HG02943 (cell line): ENCODE measurements at regions not wholly inside any gene's neighbourhood (a gene's known extent, or its start where the extent isn't known, plus 50 kb on each side); places are given as distances from the start of the nearest gene placed in this dataset.

Experiments used
- ATAC-seq: cut with Tn5 transposase; IDR thresholded peaks from one replicate; pipeline ENCODE4 v1.9.1; 2021; ENCODE audit warnings: mild to moderate bottlenecking, low read depth, moderate library complexity; ENCODE audit not compliant: unreplicated experiment

DNA sequence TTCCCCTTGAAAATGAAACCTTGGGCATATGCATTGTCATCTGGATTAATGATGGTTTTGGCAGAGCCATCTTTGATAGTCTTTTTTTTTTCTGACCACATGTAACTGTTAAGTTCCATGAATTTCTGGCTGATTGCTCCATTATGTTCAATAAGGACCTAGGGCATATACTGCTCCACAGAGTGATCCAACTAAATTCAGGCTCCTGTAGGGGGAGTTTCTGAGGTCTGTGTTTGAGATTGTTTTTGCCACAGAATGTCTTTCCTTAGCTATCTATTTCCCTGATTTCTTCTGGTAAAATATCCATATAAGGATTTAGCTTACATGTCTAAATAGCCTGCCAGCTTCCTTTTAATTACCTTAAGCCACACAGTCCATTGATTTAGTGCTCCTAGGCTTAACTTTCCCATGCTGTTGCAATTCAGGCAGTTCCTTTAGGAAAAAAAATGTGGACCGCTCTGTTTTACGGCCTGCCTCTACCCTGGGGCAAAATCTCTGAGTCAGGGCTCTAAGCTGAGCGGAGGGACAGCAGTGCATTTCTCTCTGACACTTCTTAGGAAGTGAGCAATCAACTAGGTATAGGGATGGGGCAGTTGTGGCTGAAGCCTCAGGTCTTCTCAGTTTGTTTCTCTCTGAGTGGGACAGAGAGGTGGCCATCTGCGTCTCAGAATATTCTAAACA is 796.2 kb downstream of the NR2F2 start:
- ATAC-seq = no peak

DNA sequence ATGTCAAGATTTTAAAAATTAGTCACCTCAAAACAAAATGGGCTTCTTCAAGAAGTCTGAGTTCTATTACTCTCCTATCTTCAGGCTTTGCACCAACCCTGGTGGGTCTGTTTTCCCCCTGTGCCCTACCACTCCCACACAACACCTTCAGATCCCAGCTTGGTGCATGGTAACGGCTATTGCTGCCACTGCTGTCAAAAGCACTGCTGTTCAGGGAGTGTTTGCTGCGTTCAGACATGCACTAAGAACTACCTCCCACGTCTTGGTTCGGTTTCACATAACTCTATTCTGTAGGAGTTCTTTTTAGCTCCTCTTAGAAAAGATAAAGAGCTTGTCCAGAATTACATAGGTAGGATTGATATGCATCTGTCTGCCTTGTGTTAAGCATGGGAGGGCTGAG is 799.2 kb downstream of the NR2F2 start:
- ATAC-seq = no peak

- no peak for ATAC-seq
These were observed 809.7 kb downstream of the NR2F2 start for GRCh38 chr15:97140216-97140615.

DNA sequence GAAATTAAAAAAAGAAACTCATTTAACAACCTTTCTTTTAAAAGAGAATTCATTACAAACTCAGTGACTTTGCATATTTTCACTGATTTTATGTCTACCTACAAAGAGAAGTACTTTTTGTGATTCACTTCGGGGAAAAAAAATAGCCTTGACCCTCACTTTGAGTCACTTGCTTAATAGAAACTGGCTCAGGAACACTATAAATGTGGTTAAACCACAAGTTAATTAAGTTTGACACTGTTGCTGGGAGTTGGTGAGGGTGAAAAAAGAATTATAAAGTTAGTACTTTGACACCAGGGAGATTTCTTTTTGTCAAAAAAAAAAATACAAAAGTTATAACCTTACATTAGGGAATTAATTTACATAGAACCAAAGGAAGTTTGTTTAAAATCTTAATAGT is 810.9 kb downstream of the NR2F2 start:
- no peak for ATAC-seq

- ATAC-seq = no peak
These were observed 811.4 kb downstream of the NR2F2 start for GRCh38 chr15:97141871-97142270.

GRCh38 chr15:97143592-97144376 is 813.3 kb downstream of the NR2F2 start:
- ATAC-seq = no peak

GRCh38 chr15:97144377-97144711 is 813.8 kb downstream of the NR2F2 start:
- ATAC-seq = no peak

GRCh38 chr15:97146929-97147870 is 813.3 kb upstream of the ARRDC4 start:
- no peak for ATAC-seq

DNA sequence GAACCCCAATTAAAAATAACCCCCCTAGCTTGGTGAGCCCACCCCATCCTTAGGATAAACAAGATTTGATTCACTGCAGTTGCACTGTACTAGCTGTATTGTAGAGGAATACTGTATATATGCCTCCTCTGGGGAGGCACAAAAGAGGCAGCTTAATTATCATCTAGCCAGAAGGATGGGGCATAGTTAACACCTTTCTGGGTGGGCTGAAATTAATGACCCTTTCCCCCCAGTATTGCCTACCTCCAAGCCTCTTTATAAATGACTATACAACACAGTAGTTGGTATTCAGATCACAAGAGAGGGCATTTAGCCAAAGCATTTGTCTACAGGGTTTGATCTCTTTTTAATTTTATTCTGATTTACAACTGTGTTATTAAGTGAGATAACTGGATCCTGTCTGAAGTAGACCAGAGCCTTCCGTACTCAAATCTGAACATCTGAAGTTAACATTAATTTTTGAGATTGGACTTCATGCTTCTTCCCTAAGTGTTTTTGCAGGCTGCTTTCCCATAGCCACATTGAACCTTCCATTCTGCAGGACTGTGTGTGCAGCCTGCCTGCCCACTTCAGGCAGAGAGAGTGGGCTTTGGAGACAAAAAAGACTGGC is 807.0 kb upstream of the ARRDC4 start:
- ATAC-seq = no peak

- no peak for ATAC-seq
These were observed 803.7 kb upstream of the ARRDC4 start for GRCh38 chr15:97156739-97157265.

GRCh38 chr15:97162805-97163495 is 797.6 kb upstream of the ARRDC4 start:
- ATAC-seq = no peak

DNA sequence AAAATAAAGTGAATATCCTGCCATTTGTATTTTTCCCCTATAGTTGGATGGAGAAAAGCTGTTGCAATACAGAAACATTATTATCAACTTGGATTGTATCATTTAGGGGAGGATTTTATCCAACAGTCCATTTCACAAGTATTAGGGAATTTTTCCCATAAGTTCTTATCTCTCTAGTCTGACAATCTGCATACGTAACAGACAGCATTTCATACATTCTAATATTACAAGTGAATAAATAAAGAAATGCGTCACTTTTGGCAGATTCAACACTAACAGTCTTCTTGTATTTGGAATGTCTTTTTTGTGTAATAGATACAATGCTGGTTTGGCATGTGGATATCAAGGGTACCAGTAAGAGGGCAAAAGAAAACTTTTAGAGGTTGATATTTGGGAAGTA is 795.3 kb upstream of the ARRDC4 start:
- ATAC-seq = no peak

- ATAC-seq = no peak
These were observed 791.6 kb upstream of the ARRDC4 start for GRCh38 chr15:97168704-97169475.

- ATAC-seq = no peak
These were observed 788.9 kb upstream of the ARRDC4 start for GRCh38 chr15:97171556-97171955.

DNA sequence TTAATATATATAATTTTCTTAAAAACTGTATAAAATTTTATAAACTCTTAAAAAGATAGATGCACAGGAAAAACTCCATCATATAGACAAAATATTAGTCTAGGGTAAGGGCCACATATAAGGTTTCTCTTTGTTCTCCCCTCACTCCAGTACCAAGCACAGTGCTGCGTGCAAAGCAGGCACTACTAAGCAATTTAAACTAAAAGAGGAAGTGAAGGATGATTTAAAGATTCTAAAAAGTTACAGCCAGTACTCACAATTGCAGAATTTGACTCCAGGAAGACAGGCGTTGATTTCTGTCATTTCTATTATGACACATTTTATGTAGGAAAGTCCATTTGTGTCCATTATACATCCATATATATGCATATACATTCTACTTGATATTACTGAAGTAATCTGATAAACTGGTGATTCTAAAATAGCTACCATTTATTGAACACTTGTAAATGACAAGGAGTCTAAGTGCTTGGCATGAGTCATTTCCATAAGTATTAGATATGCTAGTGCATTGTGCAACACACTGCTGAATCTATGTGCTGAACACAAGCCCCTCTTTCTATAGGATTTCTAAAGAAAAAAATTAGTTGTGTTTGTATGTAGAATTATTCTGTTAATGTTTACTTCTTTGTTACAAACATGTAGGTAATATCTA is 785.5 kb upstream of the ARRDC4 start:
- no peak for ATAC-seq

GRCh38 chr15:97177151-97177577 is 783.3 kb upstream of the ARRDC4 start:
- no peak for ATAC-seq

DNA sequence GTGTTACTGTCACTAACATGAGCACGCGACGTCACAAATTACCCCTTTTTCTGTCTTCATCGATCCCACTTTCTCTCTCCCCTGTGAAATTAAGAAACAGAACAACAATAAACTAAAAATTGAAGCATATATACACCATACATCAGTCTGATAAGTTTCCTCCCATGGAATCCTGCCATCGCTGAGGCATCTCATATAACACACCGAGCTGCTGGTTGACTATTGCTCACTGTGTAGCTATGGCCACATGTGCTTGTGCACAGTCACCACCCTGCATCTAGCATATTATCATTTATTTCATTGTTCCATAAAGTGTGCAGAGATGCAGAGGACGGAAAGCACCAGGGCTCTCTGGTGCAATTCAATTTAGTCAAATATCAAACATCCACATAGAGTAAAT is 777.9 kb upstream of the ARRDC4 start:
- ATAC-seq = no peak

GRCh38 chr15:97189162-97189780 is 771.2 kb upstream of the ARRDC4 start:
- ATAC-seq = no peak
